ENCODE measurements at regions not wholly inside any gene's neighbourhood (a gene's known extent, or its start where the extent isn't known, plus 50 kb on each side); places are given as distances from the start of the nearest gene placed in this dataset.

- DNase-seq (ENCODE audit: insufficient read length, low spot score, missing footprints): no peak
- Histone ChIP-seq H3K27ac (ENCODE audit: low read depth, low read length) (no peak overlapping the region), H2AFZ (ENCODE audit: low read length) (no peak overlapping the region), H3K4me3 (ENCODE audit: insufficient read depth, low read length) (no peak overlapping the region), H3K27me3 (ENCODE audit: insufficient read depth, low read length) (no peaks in the 10 kb centered on the region), H4K20me1 (ENCODE audit: insufficient read depth, low read length) (no peaks in the 10 kb centered on the region), H3K4me1 (ENCODE audit: insufficient read depth, low read length) (no peaks in the 10 kb centered on the region), H3K4me2 (ENCODE audit: insufficient read depth, low read length) (no peak overlapping the region), H3K36me3 (ENCODE audit: insufficient read depth, low read length) (no peaks in the 10 kb centered on the region), H3K9me3 (ENCODE audit: low read depth, low read length) (no peaks in the 10 kb centered on the region), H3K79me2 (ENCODE audit: insufficient read depth, low read length) (no peaks in the 10 kb centered on the region)
- no peak for TF ChIP-seq CTCF (IDR thresholded peaks at IDR 0.05; ENCODE audit: extremely low read depth, low read depth, low read length)
These were observed 166.8 kb upstream of the MAGI2 start for GRCh38 chr7:79620291-79620690.

GRCh38 chr7:79619216-79619615, 165.7 kb upstream of the MAGI2 start:
- Histone ChIP-seq H4K20me1 (ENCODE audit: insufficient read depth, low read length) (no peaks in the 10 kb centered on the region), H3K9me3 (ENCODE audit: low read depth, low read length) (no peaks in the 10 kb centered on the region), H3K4me1 (ENCODE audit: insufficient read depth, low read length) (no peaks in the 10 kb centered on the region), H3K27me3 (ENCODE audit: insufficient read depth, low read length) (peaks cover 3% of the 10 kb centered on the region), H3K27ac (ENCODE audit: low read depth, low read length) (no peak overlapping the region), H2AFZ (ENCODE audit: low read length) (no peak overlapping the region), H3K4me2 (ENCODE audit: insufficient read depth, low read length) (no peak overlapping the region), H3K4me3 (ENCODE audit: insufficient read depth, low read length) (no peak overlapping the region), H3K79me2 (ENCODE audit: insufficient read depth, low read length) (no peaks in the 10 kb centered on the region), H3K36me3 (ENCODE audit: insufficient read depth, low read length) (no peaks in the 10 kb centered on the region)
- TF ChIP-seq CTCF (IDR thresholded peaks at IDR 0.05; ENCODE audit: extremely low read depth, low read depth, low read length): no peak
- no peak for DNase-seq (ENCODE audit: insufficient read length, low spot score, missing footprints)

GRCh38 chr7:79615871-79616640, 162.6 kb upstream of the MAGI2 start:
- Histone ChIP-seq H3K4me1 (ENCODE audit: insufficient read depth, low read length) (no peaks in the 10 kb centered on the region), H3K79me2 (ENCODE audit: insufficient read depth, low read length) (no peaks in the 10 kb centered on the region), H3K4me2 (ENCODE audit: insufficient read depth, low read length) (no peak overlapping the region), H3K9me3 (ENCODE audit: low read depth, low read length) (no peaks in the 10 kb centered on the region), H3K27ac (ENCODE audit: low read depth, low read length) (no peak overlapping the region), H3K36me3 (ENCODE audit: insufficient read depth, low read length) (no peaks in the 10 kb centered on the region), H3K4me3 (ENCODE audit: insufficient read depth, low read length) (no peak overlapping the region), H3K27me3 (ENCODE audit: insufficient read depth, low read length) (peaks cover 3% of the 10 kb centered on the region), H2AFZ (ENCODE audit: low read length) (no peak overlapping the region), H4K20me1 (ENCODE audit: insufficient read depth, low read length) (no peaks in the 10 kb centered on the region)
- no peak for TF ChIP-seq CTCF (IDR thresholded peaks at IDR 0.05; ENCODE audit: extremely low read depth, low read depth, low read length)
- DNase-seq (ENCODE audit: insufficient read length, low spot score, missing footprints): no peak

- H3K27me3 ChIP-seq (ENCODE audit: insufficient read depth, low read length): peaks cover 3% of the 10 kb centered on the region
- no peaks in the 10 kb centered on the region for H3K79me2 ChIP-seq (ENCODE audit: insufficient read depth, low read length)
- H3K27ac ChIP-seq (ENCODE audit: low read depth, low read length): no peak overlapping the region
- H3K9me3 ChIP-seq (ENCODE audit: low read depth, low read length): no peaks in the 10 kb centered on the region
- no peaks in the 10 kb centered on the region for H3K36me3 ChIP-seq (ENCODE audit: insufficient read depth, low read length)
- H3K4me2 ChIP-seq (ENCODE audit: insufficient read depth, low read length): no peak overlapping the region
- H4K20me1 ChIP-seq (ENCODE audit: insufficient read depth, low read length): no peaks in the 10 kb centered on the region
- peak; percentile 21 for DNase-seq (ENCODE audit: insufficient read length, low spot score, missing footprints)
- H3K4me3 ChIP-seq (ENCODE audit: insufficient read depth, low read length): no peak overlapping the region
- TF ChIP-seq CTCF (IDR thresholded peaks at IDR 0.05; ENCODE audit: extremely low read depth, low read depth, low read length): no peak
- H2AFZ ChIP-seq (ENCODE audit: low read length): no peak overlapping the region
- no peaks in the 10 kb centered on the region for H3K4me1 ChIP-seq (ENCODE audit: insufficient read depth, low read length)
These were observed 162.0 kb upstream of the MAGI2 start for GRCh38 chr7:79615466-79615865.
